Right lung (tissue), 2 donors: ENCODE measurements at regions not wholly inside any gene's neighbourhood (a gene's known extent, or its start where the extent isn't known, plus 50 kb on each side); places are given as distances from the start of the nearest gene placed in this dataset.

Experiments used
- DNase-seq, 2 donors: peaks; one replicate each; pipeline ENCODE4 v3.0.0-alpha.2; 2013

DNA sequence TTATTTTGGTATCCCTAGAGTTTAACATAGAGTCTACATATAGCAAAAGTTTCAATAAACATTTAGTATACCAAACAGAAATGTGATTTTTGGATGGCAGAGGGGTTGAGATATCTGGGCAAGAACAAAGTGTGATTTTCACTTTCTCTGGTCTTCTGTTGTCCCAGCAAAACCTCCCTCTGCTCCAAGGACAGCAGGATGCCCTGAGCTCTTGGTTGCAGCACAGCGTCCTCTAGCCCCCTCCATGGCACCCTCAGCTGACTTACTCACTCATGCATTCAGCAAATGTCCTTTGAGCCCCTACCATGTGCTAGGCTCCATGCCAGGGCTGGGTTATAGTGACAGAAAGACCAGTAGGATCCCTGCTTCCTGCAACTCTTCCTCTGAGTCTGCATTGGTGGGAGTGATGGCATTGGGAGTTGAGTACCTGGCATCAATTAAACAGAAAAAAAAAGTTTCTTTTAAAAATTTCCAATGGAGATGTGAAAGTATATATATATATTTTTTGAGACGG, 104.8 kb upstream of the UBL3 start:
- DNase-seq = no peak

GRCh38 chr13:29954082-29955028, 103.9 kb upstream of the UBL3 start:
- DNase-seq = no peak

- no peak for DNase-seq
These were observed 103.1 kb upstream of the UBL3 start for GRCh38 chr13:29953542-29953941.

DNA sequence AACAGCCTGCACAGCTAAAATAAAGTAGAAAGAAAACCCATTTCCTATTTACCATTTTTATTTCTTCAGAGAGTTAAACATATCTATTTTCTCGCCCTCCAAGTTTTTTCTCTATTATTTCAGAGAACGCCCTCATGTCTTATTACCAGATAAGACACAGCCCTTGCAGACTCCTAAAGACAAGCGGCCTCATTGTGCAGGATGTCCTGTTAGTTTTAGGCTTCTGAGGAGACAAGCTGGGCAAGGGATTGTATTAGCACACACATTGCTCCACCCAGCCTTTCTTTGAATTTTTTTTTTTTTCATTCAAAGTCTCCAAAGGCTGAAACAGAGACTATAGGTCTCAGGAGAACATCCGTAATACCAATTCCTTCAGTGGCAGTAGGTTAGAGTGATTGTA, 101.8 kb upstream of the UBL3 start:
- no peak for DNase-seq

- no peak for DNase-seq
These were observed 98.4 kb upstream of the UBL3 start for GRCh38 chr13:29948791-29949190.

GRCh38 chr13:29948244-29948643, 97.8 kb upstream of the UBL3 start:
- DNase-seq = no peak

GRCh38 chr13:29947839-29948238, 97.4 kb upstream of the UBL3 start:
- DNase-seq = no peak

GRCh38 chr13:29946093-29946492, 95.7 kb upstream of the UBL3 start:
- DNase-seq = no peak

DNA sequence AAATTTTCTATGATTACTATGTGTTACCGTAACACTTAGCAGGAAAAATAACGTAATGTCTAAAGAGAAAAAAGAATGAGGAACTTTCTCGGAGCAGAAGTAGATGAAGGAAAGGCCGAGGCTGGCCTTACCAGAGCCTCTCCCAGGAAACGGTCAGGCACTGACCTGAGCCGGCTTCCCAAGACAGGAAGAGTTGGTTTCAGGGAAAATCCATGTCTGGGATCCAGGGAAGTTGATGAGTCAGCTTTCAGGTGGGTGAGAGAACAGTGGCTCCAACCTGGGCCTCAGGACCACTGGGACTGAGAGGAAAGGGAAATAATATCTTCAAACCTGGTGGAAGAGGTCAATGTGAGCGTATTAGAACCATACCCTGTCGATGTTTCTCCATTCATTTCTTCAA, 93.3 kb upstream of the UBL3 start:
- DNase-seq = no peak

- DNase-seq = no peak
These were observed 92.9 kb upstream of the UBL3 start for GRCh38 chr13:29943273-29943672.

GRCh38 chr13:29940715-29941114, 90.3 kb upstream of the UBL3 start:
- no peak for DNase-seq

- no peak for DNase-seq
These were observed 88.7 kb upstream of the UBL3 start for GRCh38 chr13:29939158-29939557.

- DNase-seq = no peak
These were observed 87.4 kb upstream of the UBL3 start for GRCh38 chr13:29937841-29938240.

- no peak for DNase-seq
These were observed 87.0 kb upstream of the UBL3 start for GRCh38 chr13:29937379-29937778.

- no peak for DNase-seq
These were observed 86.5 kb upstream of the UBL3 start for GRCh38 chr13:29936956-29937355.

DNA sequence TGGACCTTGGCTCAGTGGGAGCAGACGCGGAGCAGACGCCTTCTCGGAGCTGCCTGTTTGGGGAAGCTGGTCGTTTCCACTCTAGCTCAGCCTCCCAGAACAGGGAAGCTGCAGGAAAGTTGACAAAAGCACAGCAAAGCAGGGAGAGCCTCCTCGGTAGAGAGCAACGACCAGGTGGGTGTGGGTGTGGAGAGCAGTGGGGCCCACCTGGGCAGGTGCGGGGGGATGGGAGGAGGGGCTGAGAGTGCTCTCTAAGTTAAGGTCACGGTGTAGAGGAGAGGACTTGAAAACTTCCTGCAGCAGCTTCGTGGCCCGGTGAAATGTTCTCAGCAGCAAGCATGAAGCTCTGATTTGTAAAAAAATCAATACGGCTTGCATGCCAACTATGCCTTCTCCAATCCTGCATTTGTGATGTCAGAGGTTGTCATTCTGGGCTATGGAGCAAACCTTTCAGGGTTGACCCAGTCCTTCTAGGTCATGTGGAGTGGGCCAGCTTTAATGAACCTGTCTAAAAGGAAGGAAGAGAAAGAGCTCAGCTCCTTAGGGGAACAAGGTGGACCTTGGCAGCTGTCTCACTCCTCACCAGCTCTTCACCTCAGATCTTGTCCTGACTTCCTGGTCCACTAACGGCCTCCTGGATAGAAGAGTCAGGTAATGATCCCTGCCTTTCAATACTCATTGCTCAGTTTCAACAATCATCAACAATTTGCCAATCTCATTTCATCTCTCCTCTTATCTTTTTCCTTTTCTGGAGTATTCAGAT, 85.8 kb upstream of the UBL3 start:
- DNase-seq = no peak

DNA sequence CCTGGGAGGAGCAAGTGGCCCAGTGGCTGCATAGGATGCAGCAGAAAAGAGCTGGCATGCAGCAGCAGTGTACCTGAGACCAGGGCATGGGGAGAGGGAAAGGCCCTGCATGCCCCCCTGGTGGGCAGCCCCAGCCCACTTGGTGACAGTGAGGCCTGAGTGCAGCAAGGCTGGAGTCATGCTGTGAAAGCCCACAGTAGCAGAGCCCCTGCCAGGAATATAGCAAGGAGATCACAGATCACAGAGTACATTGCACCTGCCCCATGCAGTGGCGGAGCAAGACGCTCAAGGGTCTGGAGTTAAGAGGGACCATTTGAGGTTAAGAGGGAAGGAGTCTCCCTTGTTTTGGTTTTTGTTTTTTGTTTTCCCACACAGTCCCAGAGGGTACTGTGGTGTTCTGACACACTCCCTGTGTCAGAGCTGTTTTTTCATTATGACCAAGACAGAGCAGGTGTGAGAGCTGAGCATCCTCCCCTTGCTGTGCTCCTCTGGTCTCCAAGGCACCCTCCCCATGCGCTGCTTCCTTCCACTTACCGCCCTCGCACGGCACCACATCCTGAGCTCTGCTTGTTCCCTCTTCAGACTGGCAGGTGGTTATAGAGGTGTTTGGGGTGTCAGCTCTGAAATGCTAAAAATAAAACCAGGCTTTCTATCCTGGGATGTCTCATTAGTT, 85.0 kb upstream of the UBL3 start:
- DNase-seq = no peak

DNA sequence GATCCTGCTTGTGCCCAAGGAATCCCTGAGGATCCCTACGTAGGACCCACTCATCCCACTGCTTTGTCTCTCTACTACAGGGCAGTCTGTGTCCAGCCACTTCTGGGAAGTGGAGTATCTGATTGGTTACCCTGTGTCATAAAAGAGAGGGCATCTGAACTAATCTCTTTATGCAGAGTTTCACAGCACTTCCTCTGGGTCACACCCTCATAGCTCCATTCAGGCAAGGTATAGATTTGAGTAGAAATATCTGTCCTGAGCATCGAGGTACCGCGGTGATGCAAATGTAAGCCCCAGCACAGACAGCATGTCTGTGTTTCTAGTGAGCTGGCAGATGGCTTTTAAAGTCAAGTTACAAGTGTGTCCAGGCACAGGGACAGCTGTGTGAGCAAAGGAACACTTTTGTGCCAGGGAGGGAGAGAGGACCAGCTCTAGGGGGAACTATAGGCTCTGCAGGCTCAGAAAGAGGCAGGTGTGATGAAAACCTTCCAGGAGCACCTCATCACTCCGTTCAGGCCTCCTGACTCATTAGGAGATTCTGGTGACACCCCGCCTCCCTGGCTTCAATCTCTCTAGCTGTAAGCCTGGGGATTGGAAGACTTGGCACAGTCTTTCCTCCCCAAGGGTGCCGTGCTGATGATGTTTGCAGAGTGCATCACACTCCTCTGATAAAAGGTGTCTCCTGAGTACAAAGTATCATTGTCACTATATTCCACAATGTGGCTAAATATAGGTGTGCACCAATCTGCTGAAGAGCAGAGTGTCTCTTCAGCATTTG, 84.3 kb upstream of the UBL3 start:
- no peak for DNase-seq

GRCh38 chr13:29933401-29933800, 83.0 kb upstream of the UBL3 start:
- DNase-seq = no peak

DNA sequence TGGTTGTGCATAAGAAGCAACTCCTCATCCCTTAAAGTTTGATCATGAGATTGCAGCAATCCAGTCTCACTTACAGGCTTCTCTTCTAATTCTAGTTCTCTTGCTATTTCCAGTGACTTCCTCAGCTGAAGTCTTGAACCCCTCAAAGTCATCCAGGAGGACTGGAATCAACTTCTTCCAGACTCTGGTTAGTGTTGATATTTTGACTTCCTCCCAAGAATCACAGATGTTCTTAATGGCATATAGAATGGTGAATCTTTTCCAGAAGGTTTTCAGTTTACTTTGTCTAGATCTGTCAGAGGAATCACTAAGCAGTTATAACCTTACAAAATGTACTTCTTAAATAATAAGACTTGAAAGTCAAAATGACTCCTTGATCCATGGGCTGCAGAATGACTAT, 81.3 kb upstream of the UBL3 start:
- DNase-seq = no peak

GRCh38 chr13:29929062-29929847, 78.8 kb upstream of the UBL3 start:
- no peak for DNase-seq
